Activated gamma-delta T cell treated with anti-CD3 and anti-CD28 coated beads, Interleukin-2, amount 50 U/mL, for 16 hours (primary cell): ENCODE measurements at regions not wholly inside any gene's neighbourhood (a gene's known extent, or its start where the extent isn't known, plus 50 kb on each side); places are given as distances from the start of the nearest gene placed in this dataset.
"Not testable (repeated sequence)": the region's sequence is repeated elsewhere in the genome, so short reads cannot be mapped to it uniquely, and the experiment has no call there.

ENCODE experiments used
- DNase-seq: peaks from one replicate; pipeline ENCODE4 v3.0.0-alpha.2; 2020; ENCODE audit warnings: low read depth

GRCh38 chr2:106292627-106293026 is 98.5 kb upstream of the UXS1 start:
- DNase-seq = no peak

DNA sequence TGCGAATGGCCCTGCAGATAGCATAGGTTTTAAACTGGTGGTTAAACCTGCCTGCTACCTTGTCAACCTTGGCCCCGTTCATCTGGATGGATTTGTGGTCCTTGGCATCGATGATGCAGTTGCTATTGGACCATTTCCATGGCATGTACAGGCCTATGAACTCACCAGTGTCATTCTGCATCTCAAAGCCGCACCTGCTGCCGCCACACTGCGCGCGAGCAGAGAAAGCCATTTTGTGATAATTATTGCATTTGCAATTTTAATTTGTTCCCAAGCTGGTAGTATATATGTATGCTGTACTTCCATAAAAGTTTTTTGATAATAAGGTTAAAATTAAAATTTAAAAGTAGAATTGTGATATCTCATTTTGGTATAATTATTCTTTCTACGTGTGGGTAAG is 94.8 kb upstream of the UXS1 start:
- DNase-seq = no peak

GRCh38 chr2:106285237-106285829 is 91.2 kb upstream of the UXS1 start:
- no peak for DNase-seq

DNA sequence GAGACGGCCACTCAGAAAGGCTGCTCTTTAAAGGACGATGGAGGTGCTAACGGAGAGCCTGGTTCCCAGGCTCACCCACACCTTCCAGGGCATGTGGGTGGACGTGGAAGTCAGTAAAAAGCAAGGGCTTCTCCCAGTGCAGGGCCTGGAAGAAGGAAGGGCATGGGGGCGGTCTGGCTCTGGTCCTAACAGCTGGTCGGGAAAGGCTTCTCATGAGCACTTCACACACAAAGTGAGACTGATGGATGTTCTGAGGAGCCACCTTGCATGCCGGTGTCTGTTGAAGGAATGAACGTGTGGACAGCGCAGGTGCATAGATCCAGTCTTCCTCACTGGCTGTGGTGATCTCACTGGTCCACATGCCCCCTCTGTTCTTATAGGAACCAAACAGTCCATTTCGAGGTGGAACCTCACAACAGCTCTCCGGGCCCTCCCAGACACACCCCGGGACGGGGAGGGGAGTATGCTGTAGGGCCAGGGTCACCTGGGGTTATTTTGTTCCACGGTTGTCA is 90.6 kb upstream of the UXS1 start:
- DNase-seq = no peak

GRCh38 chr2:106284255-106284654 is 90.2 kb upstream of the UXS1 start:
- no peak for DNase-seq

- not testable (repeated sequence) for DNase-seq
Observed at GRCh38 chr2:106283228-106284152, 89.4 kb upstream of the UXS1 start.

GRCh38 chr2:106282462-106283170 is 88.5 kb upstream of the UXS1 start:
- DNase-seq = no peak

GRCh38 chr2:106281907-106282430 is 87.9 kb upstream of the UXS1 start:
- not testable (repeated sequence) for DNase-seq

GRCh38 chr2:106280722-106281446 is 86.8 kb upstream of the UXS1 start:
- DNase-seq = no peak

DNA sequence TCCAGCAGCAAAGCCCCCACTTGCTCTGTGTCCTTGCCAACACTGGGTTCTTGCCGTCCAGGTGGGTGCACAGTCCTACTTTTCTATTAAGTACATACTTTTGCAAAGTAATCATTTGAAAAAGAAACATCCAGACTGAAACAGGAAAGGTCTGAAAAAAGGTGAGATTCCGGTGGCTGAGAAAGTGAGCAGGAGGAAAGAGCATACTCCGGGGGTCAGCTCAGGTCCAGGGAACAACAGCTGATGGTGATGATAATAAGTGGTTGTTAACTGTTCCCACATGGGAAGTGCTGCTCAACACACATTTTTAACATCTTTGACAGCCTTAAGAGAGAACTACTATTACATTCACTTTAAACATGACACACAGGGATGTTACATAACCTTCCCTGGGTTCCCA is 86.1 kb upstream of the UXS1 start:
- no peak for DNase-seq

- no peak for DNase-seq
Observed at GRCh38 chr2:106278112-106278876, 84.2 kb upstream of the UXS1 start.

DNA sequence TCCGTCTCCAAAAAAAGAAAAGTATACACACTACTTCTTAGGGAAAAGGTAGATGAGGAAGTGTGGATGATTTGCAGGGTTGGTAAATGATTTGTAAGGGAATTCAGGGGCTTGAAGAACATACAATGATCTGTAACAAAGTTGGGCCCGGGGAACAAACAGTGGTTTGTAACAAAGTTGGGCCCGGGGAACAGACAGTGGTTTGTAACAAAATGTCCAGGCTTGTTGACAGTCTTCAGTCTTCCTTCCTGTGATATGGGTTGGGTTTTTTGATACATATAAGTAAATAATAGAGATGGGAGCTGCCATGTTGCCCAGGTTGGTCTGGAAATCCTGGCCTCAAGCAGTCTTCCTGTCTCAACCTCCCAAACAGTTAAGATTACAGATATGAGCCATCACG is 83.3 kb upstream of the UXS1 start:
- no peak for DNase-seq

GRCh38 chr2:106275971-106276370 is 81.9 kb upstream of the UXS1 start:
- DNase-seq = no peak

DNA sequence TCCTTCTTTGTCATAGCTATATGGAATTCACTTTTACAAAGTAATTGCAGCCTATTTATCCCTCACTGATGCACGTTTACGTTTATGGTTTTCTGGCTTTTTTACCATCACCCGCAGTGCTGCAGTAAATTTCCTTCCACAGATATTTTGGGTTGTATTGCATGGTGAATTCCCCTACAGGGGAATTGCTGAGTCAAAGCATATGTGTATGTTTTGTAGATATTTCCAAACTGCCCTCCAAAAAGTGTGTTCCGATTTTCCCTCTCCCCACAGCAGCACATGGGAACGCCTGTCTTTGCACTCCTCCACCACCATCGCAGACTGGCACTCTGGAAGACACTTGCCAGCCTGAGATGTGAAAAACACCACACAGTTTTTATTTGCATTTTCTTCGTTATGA is 80.6 kb upstream of the UXS1 start:
- no peak for DNase-seq

DNA sequence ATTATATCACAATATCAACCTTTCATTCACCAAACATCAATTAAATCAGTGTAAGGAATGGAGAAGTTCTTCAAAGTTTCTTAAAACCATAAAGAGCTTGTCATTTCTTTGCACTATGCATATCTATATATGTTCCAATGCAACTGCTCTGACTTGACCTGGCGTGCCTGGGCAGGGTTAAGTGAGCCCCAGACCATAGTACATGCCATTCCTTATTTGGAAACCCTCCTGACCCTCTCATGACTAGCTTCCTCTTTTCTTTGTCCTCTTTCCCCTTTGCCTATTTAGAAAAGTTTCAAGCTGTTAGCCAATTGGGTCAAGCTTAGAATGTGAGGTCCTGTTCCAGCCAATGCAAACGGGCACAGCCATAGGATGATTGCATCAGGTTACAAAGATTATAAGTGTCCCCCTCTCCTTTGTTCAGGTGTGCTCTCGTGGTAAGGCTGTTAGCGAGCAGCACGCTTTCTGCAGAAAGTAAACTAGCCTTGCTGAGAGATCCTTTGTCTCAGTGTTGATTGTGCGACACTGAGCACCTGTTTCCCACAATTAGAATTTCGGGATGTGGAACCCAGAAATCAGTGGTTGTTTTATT is 78.2 kb upstream of the UXS1 start:
- no peak for DNase-seq

GRCh38 chr2:106270471-106270891 is 76.4 kb upstream of the UXS1 start:
- DNase-seq = no peak

- DNase-seq = peak; percentile 7
Observed at GRCh38 chr2:106269591-106270291, 75.6 kb upstream of the UXS1 start.

- no peak for DNase-seq
Observed at GRCh38 chr2:106267997-106268396, 73.9 kb upstream of the UXS1 start.

DNA sequence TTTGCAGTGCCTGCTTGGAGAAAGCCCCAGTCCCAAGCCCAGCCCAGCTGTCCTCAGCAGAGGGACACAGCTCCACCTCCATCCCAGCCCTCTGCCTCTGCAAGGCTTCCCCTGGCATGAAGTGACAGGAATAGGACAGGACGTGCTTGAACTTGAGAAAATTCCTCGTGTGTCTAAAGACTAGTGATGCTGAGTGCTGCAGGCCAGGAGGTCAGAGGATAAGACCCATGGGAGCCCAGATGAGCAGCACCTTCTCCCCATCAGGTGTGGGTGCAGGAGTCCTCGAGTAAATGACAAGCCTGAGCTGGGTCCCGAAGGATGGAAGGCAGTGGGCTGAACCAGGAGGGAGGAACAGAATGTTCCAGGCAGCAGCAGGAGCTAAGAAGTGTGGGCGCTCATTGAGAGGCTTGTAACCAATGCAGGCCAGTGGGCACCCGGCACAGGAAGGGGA is 67.8 kb upstream of the UXS1 start:
- DNase-seq = no peak

GRCh38 chr2:106258859-106259258 is 64.8 kb upstream of the UXS1 start:
- not testable (repeated sequence) for DNase-seq
